ENCODE measurements at regions not wholly inside any gene's neighbourhood (a gene's known extent, or its start where the extent isn't known, plus 50 kb on each side); places are given as distances from the start of the nearest gene placed in this dataset.
"Not testable (repeated sequence)": the region's sequence is repeated elsewhere in the genome, so short reads cannot be mapped to it uniquely, and the experiment has no call there.

- TF ChIP-seq POLR2A, CTCF (IDR thresholded peaks at IDR 0.05): not testable (repeated sequence)
These were observed 159.7 kb downstream of the ADRA2C start for GRCh38 chr4:3925841-3926240.

Data from prostate gland (tissue), 2 donors.